Activated naive CD4-positive, alpha-beta T cell treated with anti-CD3 and anti-CD28 coated beads, Interleukin-2, amount 10 ng/mL, durations not matched to agents 7 days and 5 days (primary cell): ENCODE measurements at regions not wholly inside any gene's neighbourhood (a gene's known extent, or its start where the extent isn't known, plus 50 kb on each side); places are given as distances from the start of the nearest gene placed in this dataset.

Experiments used
- CTCF ChIA-PET: fragments of 350-600 bp; sonication (Branson Sonifier 250); formaldehyde crosslinking; loops from one replicate; lab custom pipeline; 2021; ENCODE audit warnings: antibody characterized with exemption; lab: Charles Lee
- DNase-seq: peaks from one replicate; pipeline ENCODE4 v3.0.0-alpha.2; 2020
- H3K27ac Mint-ChIP-seq: one replicate; pipeline ENCODE4 v1.8.0; 2021; ENCODE audit warnings: mild to moderate bottlenecking, moderate library complexity, mixed read lengths
- H3K27me3 Mint-ChIP-seq: one replicate; pipeline ENCODE4 v1.8.0; 2021; ENCODE audit warnings: mild to moderate bottlenecking, mixed read lengths
- H3K36me3 Mint-ChIP-seq: one replicate; pipeline ENCODE4 v1.8.0; 2021; ENCODE audit warnings: mixed read lengths
- H3K4me1 Mint-ChIP-seq: one replicate; pipeline ENCODE4 v1.8.0; 2021; ENCODE audit warnings: mixed read lengths
- H3K4me3 Mint-ChIP-seq: one replicate; pipeline ENCODE4 v1.8.0; 2021; ENCODE audit warnings: mild to moderate bottlenecking, moderate library complexity, mixed read lengths
- H3K9me3 Mint-ChIP-seq: one replicate; pipeline ENCODE4 v1.8.0; 2021; ENCODE audit warnings: mixed read lengths

DNA sequence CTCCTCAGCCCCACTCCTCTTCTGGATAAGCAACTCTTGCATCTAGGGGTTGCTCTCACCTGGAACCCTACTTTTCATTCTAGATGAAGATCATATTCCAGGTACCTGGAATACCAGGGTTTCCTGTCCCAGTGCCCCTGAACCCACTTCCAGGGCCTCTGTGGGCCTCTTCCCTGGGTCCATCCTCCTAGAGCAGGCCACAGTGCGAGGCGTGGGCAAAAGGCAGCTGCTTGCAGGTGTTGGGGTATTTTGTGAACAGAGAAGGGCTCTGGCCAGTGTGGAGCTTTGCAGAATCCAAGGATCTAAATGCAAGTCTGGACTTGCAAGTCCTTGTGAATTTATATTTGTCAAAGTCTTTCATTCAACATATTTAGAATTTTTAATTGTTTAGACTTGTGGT is 240.4 kb upstream of the POU3F1 start:
- DNase-seq = no peak
- Mint-ChIP-seq H3K4me3 (no peak overlapping the region), H3K27ac (no peak overlapping the region), H3K4me1 (no peaks in the 10 kb centered on the region), H3K9me3 (no peaks in the 10 kb centered on the region), H3K36me3 (no peaks in the 10 kb centered on the region), H3K27me3 (peaks cover 43% of the 10 kb centered on the region)
- CTCF ChIA-PET = interaction anchor here (1.1 kb wide), 1 partner anchor 9 kb away, joined by 3 read pairs; no protein-coding TSS in a partner anchor

DNA sequence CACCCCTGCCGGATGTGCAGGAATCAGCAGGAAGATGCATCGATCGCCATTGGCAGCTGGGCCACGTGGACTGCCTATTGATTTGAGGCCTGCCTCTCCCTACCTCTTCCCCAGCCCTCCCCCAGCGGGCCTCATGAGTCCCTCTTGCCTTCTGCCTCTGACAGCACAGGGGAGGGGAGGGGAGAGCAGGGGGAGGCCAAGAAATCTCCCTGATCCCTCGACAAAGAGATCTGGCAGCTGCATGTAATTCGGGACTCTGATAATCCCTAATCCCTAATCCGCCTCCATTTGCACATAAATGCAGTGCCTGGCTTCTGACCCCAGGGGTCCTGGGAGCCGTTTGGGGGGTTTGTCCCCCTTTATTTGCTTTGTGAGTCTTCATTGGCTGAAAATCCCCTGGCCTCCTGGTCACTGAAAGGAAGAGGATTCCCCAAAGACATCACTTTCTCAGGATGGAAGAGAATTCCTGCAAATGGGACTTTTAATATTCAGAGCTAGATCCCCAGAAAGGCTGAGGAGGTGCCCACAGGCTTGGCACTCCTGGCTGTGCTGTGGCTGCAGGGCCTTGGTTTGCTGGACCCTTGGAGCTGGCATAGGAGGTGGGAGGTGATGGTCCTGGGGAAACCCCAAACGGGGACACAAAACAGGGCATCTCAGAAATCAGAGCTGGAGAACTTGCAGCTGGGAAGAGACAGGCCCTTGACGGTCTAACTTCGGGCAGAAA is 239.4 kb upstream of the POU3F1 start:
- CTCF ChIA-PET = interaction anchor here (1.1 kb wide), 1 partner anchor 10 kb away, joined by 3 read pairs; no protein-coding TSS in a partner anchor
- DNase-seq = no peak
- H3K4me1 Mint-ChIP-seq = no peaks in the 10 kb centered on the region
- no peaks in the 10 kb centered on the region for H3K9me3 Mint-ChIP-seq
- no peaks in the 10 kb centered on the region for H3K36me3 Mint-ChIP-seq
- peaks cover 32% of the 10 kb centered on the region for H3K27me3 Mint-ChIP-seq
- H3K27ac Mint-ChIP-seq = no peak overlapping the region
- H3K4me3 Mint-ChIP-seq = no peak overlapping the region

DNA sequence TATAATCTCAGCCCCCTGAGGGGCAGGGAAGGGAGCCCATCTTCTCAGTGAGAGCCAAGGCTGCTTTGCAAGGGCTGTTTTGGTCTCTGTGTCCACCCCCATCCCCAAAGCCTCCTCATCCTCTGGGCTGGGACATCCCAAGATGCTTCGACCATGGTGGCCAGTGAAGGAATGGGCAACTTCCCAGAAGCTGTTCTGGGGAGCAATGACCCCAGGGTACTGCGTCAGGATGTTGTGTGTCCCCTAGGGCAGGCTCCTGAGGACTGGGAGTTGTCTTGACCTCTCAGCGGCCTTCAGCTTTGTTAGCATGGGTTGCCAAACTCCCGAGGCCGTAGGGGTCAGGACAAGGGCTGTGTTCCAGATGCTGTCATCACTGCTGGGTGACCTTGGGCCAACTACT is 238.4 kb upstream of the POU3F1 start:
- H3K27me3 Mint-ChIP-seq = peaks cover 30% of the 10 kb centered on the region

DNA sequence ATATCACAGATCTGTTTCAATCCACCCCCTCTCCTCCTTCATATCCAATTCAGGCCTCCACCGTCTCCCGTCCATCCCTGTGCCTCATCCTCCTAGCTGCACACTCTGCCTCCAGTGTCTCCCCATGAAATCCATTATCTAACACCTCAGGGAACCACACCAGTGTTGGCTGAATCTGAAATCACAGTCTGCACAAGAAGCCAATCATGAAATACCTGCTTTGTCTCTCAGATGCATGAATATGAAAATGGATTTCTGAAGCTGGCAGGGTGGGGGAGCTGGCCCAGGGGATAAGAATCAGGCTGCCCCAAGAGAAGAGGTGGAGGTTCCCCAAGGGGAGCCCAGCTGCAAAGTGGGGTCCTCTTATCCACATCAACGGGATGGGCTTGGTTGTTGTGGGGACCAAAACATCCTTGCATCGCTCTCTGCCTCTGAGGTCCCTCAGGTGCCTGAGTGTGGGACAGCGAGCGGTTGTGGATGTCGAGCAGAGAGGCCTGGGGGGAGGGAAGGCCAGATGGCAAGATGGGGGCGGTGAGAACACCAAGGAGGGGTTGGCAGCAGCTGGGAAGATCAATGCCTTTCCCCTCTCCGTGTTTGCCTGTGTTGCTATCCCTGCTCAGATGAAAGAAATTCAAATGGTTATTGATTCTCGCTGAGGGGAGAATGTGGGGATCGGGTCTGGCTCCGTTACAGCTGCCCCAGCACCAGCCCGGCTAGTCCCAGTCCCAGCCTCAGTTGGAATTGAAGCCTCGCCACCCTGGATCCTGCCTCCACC is 237.3 kb upstream of the POU3F1 start:
- Mint-ChIP-seq H3K4me1 (no peaks in the 10 kb centered on the region), H3K9me3 (peaks cover 7% of the 10 kb centered on the region), H3K4me3 (no peak overlapping the region), H3K27ac (no peak overlapping the region), H3K27me3 (peaks cover 25% of the 10 kb centered on the region), H3K36me3 (no peaks in the 10 kb centered on the region)
- CTCF ChIA-PET = interaction anchor here (0.6 kb wide), 1 partner anchor 398 kb away, joined by 4 read pairs; no protein-coding TSS in a partner anchor
- DNase-seq = no peak

More for the DNA sequence above, 238.4 kb upstream of the POU3F1 start:
- Mint-ChIP-seq H3K9me3 (no peaks in the 10 kb centered on the region), H3K36me3 (no peaks in the 10 kb centered on the region), H3K27ac (no peak overlapping the region), H3K4me3 (no peak overlapping the region), H3K4me1 (no peaks in the 10 kb centered on the region)
- CTCF ChIA-PET = no interaction called here
- DNase-seq = no peak

DNA sequence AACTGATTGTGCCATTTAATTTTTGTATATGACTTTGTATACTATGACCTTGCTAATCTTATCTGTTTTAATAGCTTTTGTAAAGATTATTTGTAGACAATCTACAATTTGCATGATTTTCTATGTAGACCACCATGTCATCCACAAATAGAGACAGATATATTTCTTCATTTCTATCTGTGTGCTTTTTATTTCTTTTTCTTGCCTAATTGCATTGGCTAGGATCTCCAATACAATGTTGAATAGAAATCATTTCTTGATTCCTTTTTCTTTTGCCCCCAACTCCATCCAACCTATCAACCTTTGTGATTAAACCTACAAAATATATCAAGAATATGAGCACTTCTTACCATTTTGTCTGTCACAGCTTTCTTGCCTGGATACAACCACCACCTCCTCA is 232.6 kb upstream of the POU3F1 start:
- DNase-seq = no peak
- Mint-ChIP-seq H3K9me3 (peaks cover 11% of the 10 kb centered on the region), H3K27me3 (peaks cover 22% of the 10 kb centered on the region), H3K27ac (no peak overlapping the region), H3K4me3 (no peak overlapping the region), H3K36me3 (no peaks in the 10 kb centered on the region), H3K4me1 (no peaks in the 10 kb centered on the region)
- CTCF ChIA-PET = no interaction called here

DNA sequence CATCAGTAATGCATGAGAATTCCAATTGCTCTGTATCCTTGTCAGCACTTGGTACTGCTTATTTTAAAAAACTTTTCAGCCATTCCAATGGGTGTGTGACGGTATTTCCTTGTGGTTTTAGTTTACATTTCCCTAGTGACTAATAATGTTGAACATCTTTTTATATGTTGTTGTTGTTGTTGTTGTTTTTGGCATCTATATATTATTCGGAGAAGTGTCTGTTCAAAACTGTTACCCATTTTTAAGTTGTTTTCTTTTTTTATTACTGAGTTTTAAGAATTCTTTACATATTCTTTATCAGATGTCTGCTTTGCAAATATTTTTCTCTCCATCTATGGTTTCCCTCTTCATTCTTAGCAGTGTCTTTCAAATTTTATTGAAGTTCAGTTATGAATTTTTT is 231.1 kb upstream of the POU3F1 start:
- no peaks in the 10 kb centered on the region for H3K36me3 Mint-ChIP-seq
- no peak for DNase-seq
- CTCF ChIA-PET = no interaction called here
- no peak overlapping the region for H3K4me3 Mint-ChIP-seq
- peaks cover 19% of the 10 kb centered on the region for H3K27me3 Mint-ChIP-seq
- H3K27ac Mint-ChIP-seq = no peak overlapping the region
- H3K4me1 Mint-ChIP-seq = no peaks in the 10 kb centered on the region
- H3K9me3 Mint-ChIP-seq = peaks cover 11% of the 10 kb centered on the region

DNA sequence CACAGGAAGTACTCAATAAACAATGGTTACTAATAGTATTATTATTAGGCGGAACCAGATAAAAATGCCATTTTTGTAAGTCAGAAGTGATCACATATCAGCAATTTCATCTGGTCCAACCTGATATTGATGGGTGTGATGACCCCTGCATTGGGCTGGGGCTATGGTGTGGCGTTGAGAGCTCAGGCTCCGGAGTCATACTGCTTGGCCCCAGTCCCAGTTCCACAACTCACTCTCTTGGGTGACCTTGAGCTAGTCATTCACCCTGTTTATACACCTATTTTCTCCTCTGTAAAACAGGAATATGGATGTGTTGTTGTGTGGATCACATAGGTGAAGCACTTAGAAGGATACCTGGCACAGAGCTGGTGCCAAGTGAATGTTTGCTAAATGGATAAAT is 229.4 kb upstream of the POU3F1 start:
- Mint-ChIP-seq H3K4me1 (no peaks in the 10 kb centered on the region), H3K36me3 (no peaks in the 10 kb centered on the region), H3K27me3 (peaks cover 36% of the 10 kb centered on the region), H3K27ac (no peak overlapping the region), H3K4me3 (no peak overlapping the region), H3K9me3 (peaks cover 11% of the 10 kb centered on the region)
- no peak for DNase-seq
- CTCF ChIA-PET = no interaction called here

DNA sequence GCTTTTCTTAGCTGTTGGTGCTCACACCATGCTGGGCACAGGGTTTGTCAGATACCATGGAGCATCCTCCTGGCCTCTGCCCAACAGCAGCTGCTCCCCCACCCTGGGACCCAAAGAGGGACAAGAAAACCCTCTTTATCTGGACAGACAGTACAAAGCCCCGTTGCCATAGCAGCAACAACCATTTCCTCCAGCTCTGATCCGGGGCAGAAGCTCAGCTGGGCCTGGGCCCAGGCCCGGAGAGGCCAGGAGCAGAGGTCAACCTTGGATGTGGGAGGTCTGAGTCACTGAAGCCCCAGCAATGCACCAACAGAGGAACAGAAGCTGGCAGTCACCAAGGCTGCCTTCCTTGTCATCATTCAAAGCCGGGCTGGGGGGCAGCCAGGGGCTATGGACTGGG is 228.4 kb upstream of the POU3F1 start:
- Mint-ChIP-seq H3K9me3 (peaks cover 11% of the 10 kb centered on the region), H3K27ac (no peak overlapping the region), H3K27me3 (peaks cover 46% of the 10 kb centered on the region), H3K36me3 (no peaks in the 10 kb centered on the region), H3K4me3 (no peak overlapping the region), H3K4me1 (no peaks in the 10 kb centered on the region)
- DNase-seq = no peak
- CTCF ChIA-PET = no interaction called here

DNA sequence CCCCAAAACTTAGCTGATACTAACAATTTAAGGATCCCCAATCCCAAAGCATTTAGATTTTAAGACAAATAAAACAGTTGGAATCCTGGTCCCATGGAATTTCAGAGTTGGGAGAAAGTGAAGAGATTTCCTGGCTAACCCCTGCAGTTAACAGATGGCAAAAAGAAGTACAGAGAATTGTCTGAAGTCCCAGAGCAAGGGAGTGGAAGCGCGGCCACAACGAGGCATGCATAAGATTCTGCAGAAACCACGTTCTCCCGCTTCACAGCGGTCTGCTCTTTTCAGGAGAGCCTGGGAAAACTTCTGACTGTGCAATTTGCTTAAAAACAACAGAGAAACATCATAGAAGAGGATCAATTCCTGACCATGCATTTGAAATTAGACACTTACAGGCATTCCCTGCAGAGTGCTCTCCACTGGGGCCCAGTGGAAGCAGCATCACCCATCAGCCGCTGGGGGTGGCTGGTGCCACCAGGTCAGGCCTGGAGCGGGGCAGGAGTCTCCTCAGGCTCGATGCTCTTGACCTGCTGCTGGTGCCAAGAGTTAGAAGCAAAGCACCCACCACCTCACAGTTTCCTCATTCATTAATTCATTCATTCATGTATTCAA is 226.7 kb upstream of the POU3F1 start:
- H3K4me3 Mint-ChIP-seq = no peak overlapping the region
- no peaks in the 10 kb centered on the region for H3K4me1 Mint-ChIP-seq
- H3K9me3 Mint-ChIP-seq = no peaks in the 10 kb centered on the region
- H3K27me3 Mint-ChIP-seq = peaks cover 53% of the 10 kb centered on the region
- no peak overlapping the region for H3K27ac Mint-ChIP-seq
- CTCF ChIA-PET = no interaction called here
- DNase-seq = no peak
- H3K36me3 Mint-ChIP-seq = no peaks in the 10 kb centered on the region

DNA sequence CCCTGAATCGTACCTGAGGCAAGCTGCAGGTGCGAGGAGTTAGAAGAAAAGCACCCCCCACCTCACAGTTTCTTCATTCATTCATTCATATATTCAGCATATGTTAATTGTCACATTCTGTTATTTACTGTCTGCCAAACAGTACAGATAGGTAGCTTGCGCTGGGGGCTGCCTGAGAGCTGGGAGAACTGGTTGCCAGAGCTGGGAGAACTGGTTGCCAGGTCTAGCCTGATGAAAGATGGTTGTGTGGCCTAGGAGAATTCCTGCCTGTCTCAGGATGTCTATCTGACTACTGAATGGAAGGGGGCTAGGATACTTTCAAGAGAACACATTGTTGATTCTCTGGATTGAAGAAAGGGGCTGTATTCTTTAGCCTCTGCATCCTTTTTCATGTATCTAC is 225.9 kb upstream of the POU3F1 start:
- Mint-ChIP-seq H3K4me3 (no peak overlapping the region), H3K27ac (no peak overlapping the region), H3K9me3 (no peaks in the 10 kb centered on the region), H3K27me3 (peaks cover 59% of the 10 kb centered on the region), H3K36me3 (no peaks in the 10 kb centered on the region), H3K4me1 (no peaks in the 10 kb centered on the region)
- CTCF ChIA-PET = no interaction called here
- no peak for DNase-seq

DNA sequence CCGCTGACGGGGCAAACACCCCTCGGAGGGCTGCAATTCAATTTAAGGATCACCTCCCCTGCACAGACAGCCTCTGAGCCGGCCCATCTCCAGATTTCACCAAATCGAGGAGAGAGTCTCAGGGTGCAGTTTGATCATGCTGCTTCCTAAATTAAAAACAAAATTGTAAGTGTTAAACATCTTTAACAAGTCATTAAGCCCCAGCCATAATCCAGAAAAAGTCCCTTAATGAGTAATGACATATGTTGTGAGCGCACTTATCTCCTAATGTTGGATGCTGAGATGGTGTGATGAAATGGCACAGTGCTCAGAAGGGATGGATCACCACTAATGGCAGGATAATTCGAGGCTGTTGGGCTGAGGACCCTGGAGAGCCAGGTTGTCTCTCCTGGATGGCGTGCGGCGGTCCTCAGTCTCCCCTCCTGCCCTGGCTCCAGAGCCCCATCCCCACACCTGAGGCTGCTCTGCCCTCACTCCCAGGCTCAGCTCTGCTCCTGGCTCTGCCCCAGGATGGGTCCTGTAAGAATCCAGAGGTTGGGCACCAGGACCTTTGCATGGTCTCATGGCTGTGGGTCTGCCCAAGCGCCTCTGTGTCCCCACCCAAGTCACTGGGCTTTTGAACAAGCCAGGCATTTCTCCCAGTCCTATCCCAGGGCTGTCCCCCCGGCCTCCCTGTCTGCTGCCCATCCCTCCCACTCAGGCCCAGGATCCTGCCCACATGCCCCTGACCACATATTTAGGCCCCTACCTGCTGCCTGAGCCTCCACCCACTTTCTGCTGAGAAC is 224.4 kb upstream of the POU3F1 start:
- Mint-ChIP-seq H3K4me1 (no peaks in the 10 kb centered on the region), H3K36me3 (no peaks in the 10 kb centered on the region), H3K4me3 (no peak overlapping the region), H3K27me3 (peaks cover 61% of the 10 kb centered on the region), H3K27ac (no peak overlapping the region), H3K9me3 (no peaks in the 10 kb centered on the region)
- CTCF ChIA-PET = no interaction called here
- no peak for DNase-seq

DNA sequence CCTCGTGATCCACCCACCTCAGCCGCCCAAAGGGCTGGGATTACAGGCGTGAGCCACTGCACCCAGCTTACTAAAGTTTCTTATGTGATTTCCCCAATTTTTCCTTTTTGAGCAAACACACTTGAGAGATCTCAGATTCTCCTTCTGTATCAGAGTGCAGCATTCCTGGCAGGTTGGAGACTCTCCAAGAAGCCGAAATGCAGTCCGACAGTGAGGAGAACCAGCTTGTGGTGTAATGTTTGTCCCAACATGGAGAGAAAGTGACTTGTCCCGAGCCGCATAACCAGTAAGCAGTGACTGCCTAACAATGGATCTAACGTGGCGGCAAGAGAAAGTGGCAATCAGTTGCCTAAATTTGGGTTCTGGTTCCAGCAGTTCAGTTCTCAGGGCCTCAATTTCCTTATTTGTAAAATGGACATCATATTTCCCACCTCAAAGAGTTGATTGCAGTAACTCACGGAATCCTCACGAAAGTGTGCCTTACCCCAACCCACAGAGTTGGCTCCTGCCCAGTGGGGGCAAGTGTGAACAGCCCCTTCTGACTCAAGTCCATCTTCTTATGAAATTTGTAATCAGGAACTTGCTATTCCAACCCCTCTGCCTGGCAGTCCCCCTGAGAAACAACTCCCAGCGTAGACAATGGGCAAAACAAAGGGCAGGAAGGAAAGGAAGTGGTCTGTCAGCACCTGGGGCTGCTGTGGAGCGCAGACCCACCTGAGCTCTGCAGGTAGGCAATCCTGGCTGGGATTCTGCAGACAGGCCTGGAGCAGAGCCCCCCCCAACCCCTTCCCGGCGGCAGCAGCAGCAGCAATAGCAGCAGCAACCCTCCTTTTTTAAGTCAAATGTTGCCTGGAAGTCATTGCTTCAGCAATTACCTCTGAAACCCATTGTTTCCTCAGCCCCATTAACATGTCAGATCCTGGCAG is 223.6 kb upstream of the POU3F1 start:
- DNase-seq = no peak
- peaks cover 58% of the 10 kb centered on the region for H3K27me3 Mint-ChIP-seq
- no peaks in the 10 kb centered on the region for H3K4me1 Mint-ChIP-seq
- no peaks in the 10 kb centered on the region for H3K36me3 Mint-ChIP-seq
- no peak overlapping the region for H3K4me3 Mint-ChIP-seq
- CTCF ChIA-PET = no interaction called here
- no peaks in the 10 kb centered on the region for H3K9me3 Mint-ChIP-seq
- no peak overlapping the region for H3K27ac Mint-ChIP-seq

DNA sequence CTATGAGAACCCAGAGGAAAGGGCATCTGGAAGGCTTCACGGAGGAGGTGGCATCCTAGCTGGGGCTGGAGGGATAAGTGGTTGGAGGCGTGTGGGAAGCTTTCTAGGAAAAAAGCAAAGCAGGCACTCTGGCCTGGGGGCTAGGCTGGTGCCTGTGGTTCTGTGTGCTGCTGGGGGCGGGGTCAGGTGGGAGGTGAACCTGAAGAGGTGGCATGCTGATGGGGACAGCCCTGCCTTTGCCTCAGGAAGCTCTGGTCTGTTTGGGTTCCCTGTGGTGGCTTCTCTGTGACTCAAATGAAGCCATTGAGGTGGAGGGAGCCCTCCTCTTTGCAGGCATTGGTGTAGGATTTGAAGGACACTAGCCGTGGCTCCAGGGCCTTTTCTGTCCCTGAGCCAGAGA is 221.6 kb upstream of the POU3F1 start:
- H3K27ac Mint-ChIP-seq = no peak overlapping the region
- no peaks in the 10 kb centered on the region for H3K9me3 Mint-ChIP-seq
- CTCF ChIA-PET = no interaction called here
- no peak overlapping the region for H3K4me3 Mint-ChIP-seq
- no peaks in the 10 kb centered on the region for H3K4me1 Mint-ChIP-seq
- peaks cover 45% of the 10 kb centered on the region for H3K27me3 Mint-ChIP-seq
- H3K36me3 Mint-ChIP-seq = no peaks in the 10 kb centered on the region
- no peak for DNase-seq
